Psoas muscle (tissue), 7 donors: ENCODE measurements at regions not wholly inside any gene's neighbourhood (a gene's known extent, or its start where the extent isn't known, plus 50 kb on each side); places are given as distances from the start of the nearest gene placed in this dataset.

Experiments used
- ATAC-seq, 4 donors: fragments of 200-7000 bp; cut with Tn5 transposase; one replicate each; pipeline ENCODE4 v1.9.1; 2020; ENCODE audit warnings: moderate library complexity in 3 of 4, mild to moderate bottlenecking in 2 of 4
- DNase-seq, 2 donors: peaks; one replicate each; pipeline ENCODE4 v3.0.0-alpha.2; 2020
- H3K27ac ChIP-seq: fragments of 200-600 bp; one replicate; pipeline ENCODE4 v1.8.0; 2022
- H3K27me3 ChIP-seq, 3 donors: fragments of 200-600 bp in 1 of 3; one replicate each; pipeline versions ENCODE4 v1.6.1 to v1.8.0; 2013 to 2022; ENCODE audit warnings: low read length in 2 of 3, mild to moderate bottlenecking in 2 of 3, moderate library complexity in 1 of 3; ENCODE audit not compliant: insufficient read depth in 3 of 3
- H3K36me3 ChIP-seq, 2 donors: fragments of 200-600 bp in 1 of 2; one replicate each; pipeline versions ENCODE4 v1.6.1 to v1.8.0; 2013 to 2022; ENCODE audit warnings: low read depth in 1 of 2, mild to moderate bottlenecking in 1 of 2, moderate library complexity in 1 of 2; ENCODE audit not compliant: insufficient read depth in 1 of 2
- H3K4me1 ChIP-seq: fragments of 200-600 bp; one replicate; pipeline ENCODE4 v1.8.0; 2022
- H3K4me3 ChIP-seq: fragments of 200-600 bp; one replicate; pipeline ENCODE4 v1.8.0; 2022; ENCODE audit warnings: mild to moderate bottlenecking
- H3K9me3 ChIP-seq: fragments of 200-600 bp; one replicate; pipeline ENCODE4 v1.8.0; 2022
- WGBS, 3 donors: extraction: QIAGEN DNeasy Blood & Tissue Kit; methylation state at CpG; one replicate each; pipeline versions ENCODE4 v1.1.6 to v1.1.7; 2013; 5-methylcytosine and 5-hydroxymethylcytosine counted together
- intact Hi-C, 2 donors: fragments of 100-400 bp; cut with DNase I; formaldehyde crosslinking; loops; one replicate each; pipeline versions ENCODE4 v1.11.0 to v1.14.2; 2022
- TF ChIP-seq, protein P1 (sequence below): fragments of 200-600 bp; IDR thresholded peaks from one replicate; pipeline ENCODE4 v1.8.0; 2022; ENCODE audit warnings: antibody characterized with exemption
- donor health status: healthy with polysubstance abuse.
- donor health status: DM: no; HTN: no; CAD: no; lungs with moderate emphysema.
- donor health status: Bipolar disorder and iron deficiency.
- donor health status: healthy.
- donor health status: DM: yes; HTN: yes; CAD: no.
- donor health status: DM: no; HTN: no; CAD: no.
- donor health status: DM: yes; HTN: yes; CAD: no.

DNA sequence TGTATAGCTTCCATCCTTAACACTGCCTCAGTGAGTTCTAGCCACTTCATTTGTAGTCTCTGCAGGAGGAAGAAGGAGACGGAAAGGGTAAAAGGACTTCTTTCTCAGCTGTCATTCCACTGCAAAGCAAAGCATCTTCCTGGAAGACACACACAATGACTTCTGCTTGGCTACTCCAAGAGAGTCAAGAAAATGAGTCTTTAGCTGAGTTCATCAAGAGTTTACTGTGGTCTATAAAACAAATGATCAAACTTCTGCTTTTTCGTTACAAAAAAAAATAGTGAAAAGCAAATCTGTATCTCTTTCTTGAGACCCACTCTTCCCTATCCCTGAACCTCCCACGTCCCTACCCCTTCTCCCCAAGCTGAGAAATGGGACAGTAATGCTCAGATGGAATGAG is 205.0 kb upstream of the AHR start:
- Histone ChIP-seq H3K27me3 (peaks cover 0 to 2% (median 0%) of the 10 kb centered on the region in 3 donors), H3K4me3 (no peak overlapping the region), H3K36me3 (no peaks in the 10 kb centered on the region), H3K27ac (no peak overlapping the region), H3K4me1 (no peaks in the 10 kb centered on the region), H3K9me3 (no peaks in the 10 kb centered on the region)
- no peak for DNase-seq
- ATAC-seq: no peak
- WGBS, 3 donors: 71 to 83% (median 73%) methylated on average over 3 of the region's 3 CpGs
- TF ChIP-seq, protein P1, sequence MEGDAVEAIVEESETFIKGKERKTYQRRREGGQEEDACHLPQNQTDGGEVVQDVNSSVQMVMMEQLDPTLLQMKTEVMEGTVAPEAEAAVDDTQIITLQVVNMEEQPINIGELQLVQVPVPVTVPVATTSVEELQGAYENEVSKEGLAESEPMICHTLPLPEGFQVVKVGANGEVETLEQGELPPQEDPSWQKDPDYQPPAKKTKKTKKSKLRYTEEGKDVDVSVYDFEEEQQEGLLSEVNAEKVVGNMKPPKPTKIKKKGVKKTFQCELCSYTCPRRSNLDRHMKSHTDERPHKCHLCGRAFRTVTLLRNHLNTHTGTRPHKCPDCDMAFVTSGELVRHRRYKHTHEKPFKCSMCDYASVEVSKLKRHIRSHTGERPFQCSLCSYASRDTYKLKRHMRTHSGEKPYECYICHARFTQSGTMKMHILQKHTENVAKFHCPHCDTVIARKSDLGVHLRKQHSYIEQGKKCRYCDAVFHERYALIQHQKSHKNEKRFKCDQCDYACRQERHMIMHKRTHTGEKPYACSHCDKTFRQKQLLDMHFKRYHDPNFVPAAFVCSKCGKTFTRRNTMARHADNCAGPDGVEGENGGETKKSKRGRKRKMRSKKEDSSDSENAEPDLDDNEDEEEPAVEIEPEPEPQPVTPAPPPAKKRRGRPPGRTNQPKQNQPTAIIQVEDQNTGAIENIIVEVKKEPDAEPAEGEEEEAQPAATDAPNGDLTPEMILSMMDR: no peak
- intact Hi-C loops: no loop called here

DNA sequence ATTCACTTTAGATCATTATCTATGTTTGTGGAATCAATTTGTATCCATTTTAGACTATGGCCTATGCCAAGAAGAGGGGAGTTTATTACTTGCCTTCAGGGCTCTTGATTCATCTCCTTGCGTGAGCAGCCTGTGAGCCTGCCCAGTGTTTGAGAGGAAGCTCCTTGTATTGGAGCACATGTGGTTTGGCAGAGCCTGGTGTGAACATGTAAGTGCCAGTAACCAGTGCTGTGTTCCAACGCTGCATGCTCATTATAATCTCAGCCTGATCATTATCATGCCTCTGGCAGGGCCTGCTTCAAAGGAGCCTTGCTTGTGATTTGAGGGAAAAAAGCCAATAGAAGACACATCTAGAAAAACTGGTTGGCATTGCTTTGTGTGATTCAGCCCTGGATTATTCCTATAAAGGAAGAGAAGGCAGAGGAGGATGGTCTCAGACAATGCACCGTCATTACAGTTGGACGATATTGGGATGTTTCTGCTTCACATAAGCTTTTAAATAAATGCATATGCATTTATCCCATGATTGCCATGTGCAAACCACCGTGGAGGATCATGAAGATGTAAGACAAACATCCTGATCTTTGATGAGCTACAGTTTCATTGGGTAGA is 203.4 kb upstream of the AHR start:
- H3K4me3 ChIP-seq: no peak overlapping the region
- H3K4me1 ChIP-seq: no peaks in the 10 kb centered on the region
- H3K27ac ChIP-seq: no peak overlapping the region
- H3K27me3 ChIP-seq: peaks cover 0 to 2% (median 0%) of the 10 kb centered on the region in 3 donors
- DNase-seq (no peak), ATAC-seq (no peak)
- intact Hi-C loops: no loop called here
- no peaks in the 10 kb centered on the region for H3K36me3 ChIP-seq
- TF ChIP-seq, protein P1: no peak
- WGBS, 3 donors: 32 to 49% (median 36%) methylated on average over 5 of the region's 5 CpGs
- no peaks in the 10 kb centered on the region for H3K9me3 ChIP-seq

DNA sequence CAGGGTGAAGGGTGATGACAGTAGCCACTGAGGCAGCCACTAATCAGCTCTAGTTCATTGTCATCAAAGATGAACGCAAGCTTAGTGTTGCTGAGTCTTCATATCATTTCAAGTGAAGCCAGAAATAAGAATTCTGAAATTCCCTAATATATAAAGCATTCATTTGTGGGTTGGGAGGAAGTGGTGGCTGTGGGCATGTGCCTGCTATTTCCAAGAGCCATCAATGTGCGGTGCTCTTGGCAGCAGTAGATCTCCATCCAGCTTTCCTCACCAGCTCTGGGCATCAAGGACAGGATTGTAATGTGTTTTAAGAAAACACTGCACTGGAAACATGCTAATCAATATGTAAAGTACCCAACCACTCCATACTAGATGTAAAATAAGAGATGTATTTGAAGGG is 202.5 kb upstream of the AHR start:
- H3K9me3 ChIP-seq: no peaks in the 10 kb centered on the region
- H3K36me3 ChIP-seq: no peaks in the 10 kb centered on the region
- intact Hi-C loops: no loop called here
- no peak overlapping the region for H3K27ac ChIP-seq
- DNase-seq: no peak
- H3K4me1 ChIP-seq: no peaks in the 10 kb centered on the region
- no peak overlapping the region for H3K4me3 ChIP-seq
- peaks cover 0 to 2% (median 0%) of the 10 kb centered on the region in 3 donors for H3K27me3 ChIP-seq
- TF ChIP-seq, protein P1: no peak
- ATAC-seq: no peak
- WGBS, 3 donors: 59 to 71% (median 64%) methylated on average over 2 of the region's 2 CpGs

DNA sequence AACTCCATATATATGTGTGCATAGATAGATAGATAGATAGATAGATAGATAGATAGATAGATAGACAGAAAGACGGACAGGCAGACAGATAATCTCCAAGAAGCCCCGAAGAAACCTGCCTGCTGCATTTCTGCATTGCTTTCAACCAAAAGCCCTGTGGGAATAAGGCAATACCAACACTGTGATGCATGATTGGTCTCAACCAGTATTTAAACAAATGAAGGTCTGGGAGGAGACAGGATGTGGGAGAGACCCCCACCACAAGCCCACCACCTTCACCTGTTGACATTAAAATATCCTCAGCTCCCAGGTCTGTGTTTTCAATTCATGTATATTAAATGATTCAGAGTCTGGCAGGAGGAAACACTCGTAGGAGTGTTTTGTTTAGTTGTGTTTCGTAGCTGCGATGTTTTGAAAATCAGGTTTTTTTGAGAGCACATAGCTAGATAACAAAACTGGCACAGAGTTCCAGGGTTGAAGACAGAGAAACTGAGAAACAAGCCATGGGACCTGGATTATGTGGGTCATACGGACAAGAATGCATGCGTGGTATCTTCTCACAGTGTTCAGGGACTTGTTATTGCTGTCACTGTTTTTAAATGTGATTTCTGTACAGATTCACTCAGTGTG is 200.7 kb upstream of the AHR start:
- no peak overlapping the region for H3K4me3 ChIP-seq
- peaks cover 0 to 2% (median 0%) of the 10 kb centered on the region in 3 donors for H3K27me3 ChIP-seq
- no peak for DNase-seq
- H3K4me1 ChIP-seq: no peaks in the 10 kb centered on the region
- H3K36me3 ChIP-seq: no peaks in the 10 kb centered on the region
- intact Hi-C loops: no loop called here
- no peak for ATAC-seq
- no peaks in the 10 kb centered on the region for H3K9me3 ChIP-seq
- TF ChIP-seq, protein P1: no peak
- no peak overlapping the region for H3K27ac ChIP-seq
- WGBS, 3 donors: 84 to 88% (median 86%) methylated on average over 7 of the region's 7 CpGs

DNA sequence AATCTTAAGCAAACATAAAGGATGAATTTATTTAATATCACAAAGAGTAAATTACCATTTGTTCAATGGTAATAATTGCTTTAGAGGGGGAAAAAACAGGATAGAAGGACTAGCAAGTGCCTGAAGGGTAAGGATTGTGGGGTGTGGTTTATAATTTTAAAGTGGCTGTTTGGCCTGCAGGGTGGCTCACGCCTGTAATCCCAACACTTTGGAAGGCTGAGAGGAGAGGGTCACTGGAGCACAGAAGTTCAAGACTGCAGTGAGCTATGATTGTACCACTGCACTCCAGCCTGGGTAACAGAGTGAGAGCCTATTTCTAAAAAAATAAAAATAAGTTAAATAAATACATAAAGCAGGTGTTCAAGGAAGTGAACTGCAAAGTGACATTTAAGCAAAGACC is 199.9 kb upstream of the AHR start:
- intact Hi-C loops: no loop called here
- no peak overlapping the region for H3K27ac ChIP-seq
- 74 to 97% (median 84%) methylated on average over 1 of the region's 1 CpG for WGBS, 3 donors

More for the DNA sequence above, 199.9 kb upstream of the AHR start:
- TF ChIP-seq, protein P1: no peak
- Histone ChIP-seq H3K27me3 (peaks cover 0 to 2% (median 0%) of the 10 kb centered on the region in 3 donors), H3K36me3 (no peaks in the 10 kb centered on the region), H3K4me3 (no peak overlapping the region), H3K4me1 (no peaks in the 10 kb centered on the region), H3K9me3 (no peaks in the 10 kb centered on the region)
- DNase-seq (no peak), ATAC-seq (no peak)
